NCI-H748 treated with DMSO at 0.1 percent for 48 hours (cell line): ENCODE measurements at regions not wholly inside any gene's neighbourhood (a gene's known extent, or its start where the extent isn't known, plus 50 kb on each side); places are given as distances from the start of the nearest gene placed in this dataset.
"Not testable (repeated sequence)": the region's sequence is repeated elsewhere in the genome, so short reads cannot be mapped to it uniquely, and the experiment has no call there.

Experiments
- DNase-seq: peaks from one replicate; lab custom pipeline; 2025; lab: John Stamatoyannopoulos, UW

GRCh38 chr12:17235996-17236395 is 630.0 kb upstream of the LMO3 start:
- no peak for DNase-seq

GRCh38 chr12:17215759-17216570 is 610.0 kb upstream of the LMO3 start:
- no peak for DNase-seq

GRCh38 chr12:17214929-17215328 is 609.0 kb upstream of the LMO3 start:
- no peak for DNase-seq

- DNase-seq = no peak
These were observed 600.6 kb upstream of the LMO3 start for GRCh38 chr12:17206553-17206952.

GRCh38 chr12:17204289-17205054 is 598.5 kb upstream of the LMO3 start:
- no peak for DNase-seq

GRCh38 chr12:17203497-17203896 is 597.5 kb upstream of the LMO3 start:
- DNase-seq = no peak

- no peak for DNase-seq
These were observed 592.0 kb upstream of the LMO3 start for GRCh38 chr12:17197971-17198370.

GRCh38 chr12:17192721-17193120 is 586.8 kb upstream of the LMO3 start:
- no peak for DNase-seq

- DNase-seq = no peak
These were observed 563.9 kb upstream of the LMO3 start for GRCh38 chr12:17169726-17170471.

- no peak for DNase-seq
These were observed 553.7 kb upstream of the LMO3 start for GRCh38 chr12:17159506-17160300.

- no peak for DNase-seq
These were observed 552.2 kb upstream of the LMO3 start for GRCh38 chr12:17158201-17158600.

GRCh38 chr12:17151917-17152316 is 546.0 kb upstream of the LMO3 start:
- DNase-seq = no peak

GRCh38 chr12:17148706-17149105 is 542.7 kb upstream of the LMO3 start:
- DNase-seq = no peak

GRCh38 chr12:17142856-17143255 is 536.9 kb upstream of the LMO3 start:
- no peak for DNase-seq

- DNase-seq = no peak
These were observed 534.0 kb upstream of the LMO3 start for GRCh38 chr12:17139931-17140330.

- DNase-seq = no peak
These were observed 531.4 kb upstream of the LMO3 start for GRCh38 chr12:17137396-17137795.

- DNase-seq = no peak
These were observed 528.4 kb upstream of the LMO3 start for GRCh38 chr12:17134315-17134714.

- no peak for DNase-seq
These were observed 526.4 kb upstream of the LMO3 start for GRCh38 chr12:17132336-17132735.

- not testable (repeated sequence) for DNase-seq
These were observed 510.6 kb upstream of the LMO3 start for GRCh38 chr12:17116538-17116937.

- DNase-seq = no peak
These were observed 504.4 kb upstream of the LMO3 start for GRCh38 chr12:17110316-17110715.

- DNase-seq = peak; percentile 76
These were observed 503.0 kb upstream of the LMO3 start for GRCh38 chr12:17108877-17109541.
